ENCODE measurements at regions not wholly inside any gene's neighbourhood (a gene's known extent, or its start where the extent isn't known, plus 50 kb on each side); places are given as distances from the start of the nearest gene placed in this dataset.
"Not testable (repeated sequence)": the region's sequence is repeated elsewhere in the genome, so short reads cannot be mapped to it uniquely, and the experiment has no call there.

DNA sequence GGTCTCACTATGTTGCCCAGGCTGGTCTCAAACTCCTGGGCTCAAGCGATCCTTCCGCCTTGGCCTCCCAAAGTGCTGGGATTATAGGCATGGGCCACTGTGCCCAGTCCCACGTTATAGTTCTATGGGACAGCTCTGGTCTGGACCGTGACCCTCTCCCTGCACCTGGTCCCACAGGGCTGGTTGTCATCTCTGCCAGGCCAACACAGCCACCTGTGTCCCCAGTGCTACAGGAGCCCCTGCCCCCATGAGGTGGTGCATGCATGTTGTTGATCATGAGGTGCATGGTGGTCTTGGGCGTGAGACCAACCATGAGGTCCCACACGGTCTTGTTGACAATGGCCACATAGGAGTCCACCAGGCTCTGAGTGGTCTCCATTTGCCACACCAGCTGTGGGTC lies 51.0 kb upstream of the UBE2Q2 start:
- not testable (repeated sequence) for H3K4me3 ChIP-seq (ENCODE audit: low read length)
- H3K27me3 ChIP-seq (ENCODE audit: insufficient read depth, low read length) = peaks cover 30% of the 10 kb centered on the region

GRCh38 chr15:75791337-75791713 lies 51.9 kb upstream of the UBE2Q2 start:
- H3K9me3 ChIP-seq (ENCODE audit: low read length) = no peaks in the 10 kb centered on the region
- no peak overlapping the region for H2AFZ ChIP-seq (ENCODE audit: low read depth, low read length)
- no peak overlapping the region for H3K4me3 ChIP-seq (ENCODE audit: low read length)
- H3K36me3 ChIP-seq (ENCODE audit: insufficient read depth, low read length) = no peaks in the 10 kb centered on the region
- peaks cover 31% of the 10 kb centered on the region for H3K27me3 ChIP-seq (ENCODE audit: insufficient read depth, low read length)
- no peaks in the 10 kb centered on the region for H3K4me1 ChIP-seq (ENCODE audit: insufficient read depth, low read length)

More for the DNA sequence above, 51.0 kb upstream of the UBE2Q2 start:
- H3K4me1 ChIP-seq (ENCODE audit: insufficient read depth, low read length); H2AFZ ChIP-seq (ENCODE audit: low read depth, low read length); H3K36me3 ChIP-seq (ENCODE audit: insufficient read depth, low read length); H3K9me3 ChIP-seq (ENCODE audit: low read length): not testable (repeated sequence)

- no peaks in the 10 kb centered on the region for H3K9me3 ChIP-seq (ENCODE audit: low read length)
- H3K4me3 ChIP-seq (ENCODE audit: low read length) = no peak overlapping the region
- peaks cover 31% of the 10 kb centered on the region for H3K27me3 ChIP-seq (ENCODE audit: insufficient read depth, low read length)
- H3K36me3 ChIP-seq (ENCODE audit: insufficient read depth, low read length) = no peaks in the 10 kb centered on the region
- H2AFZ ChIP-seq (ENCODE audit: low read depth, low read length) = no peak overlapping the region
- H3K4me1 ChIP-seq (ENCODE audit: insufficient read depth, low read length) = no peaks in the 10 kb centered on the region
Measured at GRCh38 chr15:75790631-75791336, 52.5 kb upstream of the UBE2Q2 start.

GRCh38 chr15:75786575-75786947 lies 56.7 kb upstream of the UBE2Q2 start:
- Histone ChIP-seq H3K4me3 (ENCODE audit: low read length) (no peak overlapping the region), H3K36me3 (ENCODE audit: insufficient read depth, low read length) (no peaks in the 10 kb centered on the region), H3K27me3 (ENCODE audit: insufficient read depth, low read length) (peaks cover 48% of the 10 kb centered on the region), H3K9me3 (ENCODE audit: low read length) (no peaks in the 10 kb centered on the region), H3K4me1 (ENCODE audit: insufficient read depth, low read length) (no peaks in the 10 kb centered on the region), H2AFZ (ENCODE audit: low read depth, low read length) (no peak overlapping the region)

DNA sequence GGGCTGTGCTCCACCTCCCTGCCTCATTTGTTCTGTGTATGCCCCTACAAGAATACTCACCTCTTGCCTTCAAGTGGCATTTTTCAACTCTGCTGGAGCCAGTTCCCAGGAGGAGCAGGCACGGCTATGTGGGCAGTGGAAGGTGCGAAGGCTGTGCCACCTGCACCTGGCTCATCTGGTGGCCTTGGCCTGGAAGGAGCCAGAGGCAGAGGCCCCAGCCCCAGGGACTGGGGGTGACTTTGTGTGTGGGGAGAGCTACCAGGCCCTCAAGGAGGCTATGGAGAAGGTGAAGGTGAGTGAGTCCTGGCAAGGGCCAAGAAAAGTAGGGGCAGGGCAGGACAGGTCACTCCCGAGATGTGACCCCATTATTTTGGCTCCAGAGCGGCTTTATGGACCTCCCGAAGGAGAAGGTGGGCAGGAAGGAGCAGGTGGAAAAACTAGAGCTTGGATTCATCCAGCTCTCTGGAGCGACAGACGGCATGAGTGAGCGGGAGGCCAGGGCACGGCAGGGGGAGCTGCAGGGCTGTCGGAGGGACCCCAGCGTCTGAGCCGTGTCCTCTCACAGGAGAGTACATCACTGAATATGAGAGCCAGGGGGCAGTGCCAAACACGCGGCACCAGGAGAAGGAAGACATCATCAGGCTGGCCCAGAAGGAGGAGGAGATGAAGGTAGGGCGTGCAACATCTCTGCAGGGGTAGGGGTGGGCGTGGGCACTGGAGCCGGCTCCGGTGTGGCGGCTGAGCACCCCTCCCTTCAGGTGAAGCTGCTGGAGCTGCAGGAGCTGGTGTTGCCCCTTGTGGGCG lies 57.3 kb upstream of the UBE2Q2 start:
- Histone ChIP-seq H2AFZ (ENCODE audit: low read depth, low read length) (no peak overlapping the region), H3K4me1 (ENCODE audit: insufficient read depth, low read length) (no peaks in the 10 kb centered on the region), H3K36me3 (ENCODE audit: insufficient read depth, low read length) (no peaks in the 10 kb centered on the region), H3K27me3 (ENCODE audit: insufficient read depth, low read length) (peaks cover 48% of the 10 kb centered on the region), H3K9me3 (ENCODE audit: low read length) (no peaks in the 10 kb centered on the region), H3K4me3 (ENCODE audit: low read length) (no peak overlapping the region)

DNA sequence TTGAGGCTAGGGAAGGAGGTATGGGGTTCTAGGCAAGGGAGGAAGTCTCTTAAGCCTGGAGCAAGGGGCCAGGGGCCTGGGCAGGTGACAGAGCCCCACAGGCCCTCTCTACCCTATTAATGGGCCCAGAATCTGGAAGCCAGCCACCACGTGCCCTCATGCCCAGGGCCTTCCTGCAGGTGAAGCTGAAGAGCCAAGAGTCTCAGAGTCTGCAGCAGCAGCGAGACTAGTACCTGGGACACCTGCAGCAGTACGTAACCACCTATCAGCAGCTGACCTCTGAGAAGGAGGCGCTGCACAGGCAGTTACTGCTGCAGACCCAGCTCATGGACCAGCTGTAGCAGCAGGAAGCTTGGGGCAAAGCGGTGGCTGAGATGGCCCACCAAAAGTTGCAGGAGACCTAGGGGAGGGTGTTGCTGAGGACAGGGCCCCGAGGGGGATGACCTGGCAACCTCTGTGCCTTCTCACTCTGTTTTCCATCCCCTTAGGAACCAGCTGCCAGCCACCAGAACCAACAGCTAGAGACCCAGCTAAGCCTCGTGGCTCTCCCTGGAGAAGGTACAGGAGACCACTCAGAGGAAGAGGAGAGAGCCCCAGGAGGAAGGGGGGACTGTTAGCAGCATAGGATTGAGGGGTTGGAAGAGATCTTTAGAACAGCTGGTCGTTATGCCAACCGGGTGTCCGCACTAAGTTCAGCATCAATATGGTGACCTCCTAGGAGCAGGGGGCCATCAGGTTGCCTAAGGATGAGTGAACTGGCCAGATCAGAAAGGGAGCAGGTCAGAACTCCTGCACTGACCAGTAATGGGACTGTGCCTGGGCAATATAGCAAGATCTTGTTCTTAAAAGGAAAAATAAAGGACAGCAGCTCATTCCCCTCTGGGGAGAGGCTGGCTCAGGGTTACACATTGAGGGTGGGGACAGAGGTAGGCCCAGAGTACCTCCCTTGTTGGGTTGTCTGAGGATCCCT lies 58.5 kb upstream of the UBE2Q2 start:
- not testable (repeated sequence) for H3K4me3 ChIP-seq (ENCODE audit: low read length); H3K36me3 ChIP-seq (ENCODE audit: insufficient read depth, low read length); H3K9me3 ChIP-seq (ENCODE audit: low read length); H2AFZ ChIP-seq (ENCODE audit: low read depth, low read length); H3K4me1 ChIP-seq (ENCODE audit: insufficient read depth, low read length)
- peaks cover 53% of the 10 kb centered on the region for H3K27me3 ChIP-seq (ENCODE audit: insufficient read depth, low read length)

DNA sequence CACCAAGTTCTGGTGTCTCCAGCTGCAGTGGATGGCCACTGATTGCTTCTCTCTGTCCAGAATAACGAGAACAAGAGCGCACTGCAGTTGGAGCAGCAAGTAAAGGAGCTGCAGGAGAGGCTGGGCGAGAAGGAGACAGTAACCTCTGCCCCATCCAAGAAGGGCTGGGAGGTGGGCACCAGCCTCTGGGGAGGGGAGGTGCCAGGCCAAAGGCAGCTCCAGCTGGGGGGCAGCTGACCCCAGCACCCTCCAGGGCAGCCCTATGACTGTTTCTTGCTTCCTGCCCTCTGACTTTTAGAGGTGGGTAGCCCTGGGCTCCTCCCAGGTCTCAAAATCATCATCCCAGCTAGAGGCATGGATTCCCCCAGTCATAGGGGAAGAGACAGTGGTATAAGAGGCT lies 59.7 kb upstream of the UBE2Q2 start:
- not testable (repeated sequence) for H3K4me1 ChIP-seq (ENCODE audit: insufficient read depth, low read length); H2AFZ ChIP-seq (ENCODE audit: low read depth, low read length); H3K4me3 ChIP-seq (ENCODE audit: low read length); H3K9me3 ChIP-seq (ENCODE audit: low read length); H3K36me3 ChIP-seq (ENCODE audit: insufficient read depth, low read length)
- peaks cover 55% of the 10 kb centered on the region for H3K27me3 ChIP-seq (ENCODE audit: insufficient read depth, low read length)

DNA sequence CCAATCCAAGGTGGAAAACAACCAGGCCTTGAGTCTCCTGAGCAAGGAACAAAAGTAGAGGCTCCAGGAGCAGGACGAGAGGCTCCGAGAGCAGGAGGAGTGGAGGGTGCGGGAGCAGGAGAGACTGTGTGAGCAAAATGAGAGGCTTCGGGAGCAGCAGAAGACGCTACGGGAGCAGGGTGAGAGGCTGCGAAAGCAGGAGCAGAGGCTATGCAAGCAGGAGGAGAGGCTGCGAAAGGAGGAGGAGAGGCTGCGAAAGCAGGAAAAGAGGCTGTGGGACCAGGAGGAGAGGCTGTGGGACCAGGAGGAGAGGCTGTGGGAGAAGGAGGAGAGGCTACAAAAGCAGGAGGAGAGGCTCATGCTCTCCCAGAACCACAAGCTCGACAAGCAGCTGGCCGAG lies 60.3 kb upstream of the UBE2Q2 start:
- no peaks in the 10 kb centered on the region for H3K9me3 ChIP-seq (ENCODE audit: low read length)
- H3K27me3 ChIP-seq (ENCODE audit: insufficient read depth, low read length) = peaks cover 52% of the 10 kb centered on the region

DNA sequence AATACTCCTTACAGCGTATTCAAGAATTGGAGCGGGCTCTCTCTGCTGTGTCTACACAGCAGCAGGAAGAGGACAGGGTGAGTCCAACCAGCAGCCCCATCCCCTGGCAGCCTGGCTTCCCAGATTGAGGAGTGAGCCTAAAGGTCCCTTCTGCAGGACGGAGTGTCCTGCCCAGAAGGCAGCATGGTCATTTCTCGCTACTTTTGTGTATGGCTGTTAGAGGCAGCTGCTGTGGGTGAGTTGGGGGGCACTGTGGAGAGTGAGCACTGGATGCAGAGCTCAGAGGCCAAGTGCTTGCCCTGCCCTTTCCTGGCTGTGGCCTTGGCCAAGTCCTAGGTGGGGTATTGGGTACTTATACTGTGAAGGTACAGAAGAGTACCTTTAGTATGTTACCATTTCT lies 62.3 kb upstream of the UBE2Q2 start:
- H3K36me3 ChIP-seq (ENCODE audit: insufficient read depth, low read length); H3K9me3 ChIP-seq (ENCODE audit: low read length); H3K4me1 ChIP-seq (ENCODE audit: insufficient read depth, low read length); H3K4me3 ChIP-seq (ENCODE audit: low read length); H2AFZ ChIP-seq (ENCODE audit: low read depth, low read length): not testable (repeated sequence)
- H3K27me3 ChIP-seq (ENCODE audit: insufficient read depth, low read length) = peaks cover 38% of the 10 kb centered on the region

More for the DNA sequence above, 60.3 kb upstream of the UBE2Q2 start:
- Histone ChIP-seq H2AFZ (ENCODE audit: low read depth, low read length) (no peak overlapping the region), H3K36me3 (ENCODE audit: insufficient read depth, low read length) (no peaks in the 10 kb centered on the region), H3K4me1 (ENCODE audit: insufficient read depth, low read length) (no peaks in the 10 kb centered on the region), H3K4me3 (ENCODE audit: low read length) (no peak overlapping the region)

GRCh38 chr15:75779504-75779903 lies 63.7 kb upstream of the UBE2Q2 start:
- H3K4me3 ChIP-seq (ENCODE audit: low read length) = no peak overlapping the region
- no peaks in the 10 kb centered on the region for H3K9me3 ChIP-seq (ENCODE audit: low read length)
- no peaks in the 10 kb centered on the region for H3K36me3 ChIP-seq (ENCODE audit: insufficient read depth, low read length)
- H3K27me3 ChIP-seq (ENCODE audit: insufficient read depth, low read length) = peaks cover 31% of the 10 kb centered on the region
- H3K4me1 ChIP-seq (ENCODE audit: insufficient read depth, low read length) = peaks cover 4% of the 10 kb centered on the region
- no peak overlapping the region for H2AFZ ChIP-seq (ENCODE audit: low read depth, low read length)

- not testable (repeated sequence) for H3K4me3 ChIP-seq (ENCODE audit: low read length); H3K36me3 ChIP-seq (ENCODE audit: insufficient read depth, low read length); H3K9me3 ChIP-seq (ENCODE audit: low read length); H2AFZ ChIP-seq (ENCODE audit: low read depth, low read length); H3K4me1 ChIP-seq (ENCODE audit: insufficient read depth, low read length)
- peaks cover 12% of the 10 kb centered on the region for H3K27me3 ChIP-seq (ENCODE audit: insufficient read depth, low read length)
Measured at GRCh38 chr15:75776871-75777610, 64.4 kb upstream of the CSPG4 start.

DNA sequence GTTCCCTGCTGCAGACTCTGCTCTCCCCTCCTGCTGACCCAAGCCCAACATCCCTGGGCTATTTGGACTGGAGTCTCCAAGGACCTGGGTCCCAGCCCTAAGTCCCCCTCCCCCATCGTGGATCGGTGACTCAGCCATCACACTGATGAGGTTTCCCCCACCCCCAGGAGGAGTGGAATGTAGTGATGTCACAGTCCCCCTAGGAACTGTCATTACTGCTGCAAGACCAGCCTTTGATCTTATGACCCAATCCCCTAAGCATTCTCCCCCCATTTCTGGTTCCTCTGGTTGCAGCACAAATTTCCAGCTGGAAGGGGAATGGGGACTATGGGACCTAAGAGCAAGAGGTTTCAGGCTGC lies 63.4 kb upstream of the CSPG4 start:
- Histone ChIP-seq H3K27me3 (ENCODE audit: insufficient read depth, low read length) (peaks cover 12% of the 10 kb centered on the region), H3K36me3 (ENCODE audit: insufficient read depth, low read length) (no peaks in the 10 kb centered on the region), H3K4me1 (ENCODE audit: insufficient read depth, low read length) (peaks cover 4% of the 10 kb centered on the region), H3K4me3 (ENCODE audit: low read length) (no peak overlapping the region), H2AFZ (ENCODE audit: low read depth, low read length) (no peak overlapping the region), H3K9me3 (ENCODE audit: low read length) (no peaks in the 10 kb centered on the region)
